HUDEP-2 (cell line): ENCODE measurements at regions not wholly inside any gene's neighbourhood (a gene's known extent, or its start where the extent isn't known, plus 50 kb on each side); places are given as distances from the start of the nearest gene placed in this dataset.
"Not testable (repeated sequence)": the region's sequence is repeated elsewhere in the genome, so short reads cannot be mapped to it uniquely, and the experiment has no call there.

Experiments
- DNase-seq, 76 experiments: peaks; one replicate each; lab custom pipeline; 2025; ENCODE audit not compliant: unreplicated experiment in 76 of 76; lab: John Stamatoyannopoulos, UW

DNA sequence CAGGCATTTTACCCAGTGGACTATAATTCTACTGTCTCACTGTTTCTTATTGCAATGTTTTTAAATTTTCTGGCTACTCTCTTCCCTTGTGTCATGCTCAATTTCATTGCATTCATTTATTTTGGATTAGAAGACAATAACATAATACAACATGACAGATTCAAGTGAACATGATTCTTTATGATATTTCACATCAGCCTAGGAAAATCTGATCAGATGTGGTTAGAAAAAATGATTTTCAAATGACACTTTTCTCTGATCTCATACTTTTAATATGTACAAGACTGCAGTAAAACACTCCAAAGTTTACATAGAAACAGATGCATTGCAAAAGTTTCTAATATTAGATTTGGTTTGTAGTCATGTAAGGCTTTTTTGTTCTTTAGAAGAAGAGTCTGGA, 586.0 kb downstream of the ACTRT1 start:
- no peak for DNase-seq

GRCh38 chrX:127459790-127460189, 592.4 kb downstream of the ACTRT1 start:
- peak in 1 of 76 experiments; percentile 0 for DNase-seq

GRCh38 chrX:127457161-127457560, 595.0 kb downstream of the ACTRT1 start:
- DNase-seq: no peak

DNA sequence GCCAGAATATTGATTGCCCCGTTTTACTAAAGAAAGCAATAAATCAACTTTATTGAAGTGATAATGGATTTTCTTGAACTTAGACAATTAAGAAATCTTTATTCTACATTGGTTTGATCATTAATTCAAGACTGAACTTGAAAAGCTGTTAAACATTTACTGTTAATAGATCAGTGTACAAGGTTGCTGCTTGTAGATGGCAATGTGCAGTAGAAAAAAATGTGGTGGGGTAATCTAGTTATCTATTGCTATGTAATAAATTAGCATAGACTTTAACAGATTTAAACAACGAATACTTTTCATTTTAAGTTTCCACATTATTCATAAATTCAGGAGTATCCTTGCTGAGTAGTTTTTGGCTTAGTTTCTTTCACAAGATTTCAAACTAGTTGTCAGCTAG, 612.5 kb downstream of the ACTRT1 start:
- DNase-seq: no peak

- DNase-seq: no peak
These were observed 586.4 kb downstream of the PRR32 start for GRCh38 chrX:127405946-127406345.

DNA sequence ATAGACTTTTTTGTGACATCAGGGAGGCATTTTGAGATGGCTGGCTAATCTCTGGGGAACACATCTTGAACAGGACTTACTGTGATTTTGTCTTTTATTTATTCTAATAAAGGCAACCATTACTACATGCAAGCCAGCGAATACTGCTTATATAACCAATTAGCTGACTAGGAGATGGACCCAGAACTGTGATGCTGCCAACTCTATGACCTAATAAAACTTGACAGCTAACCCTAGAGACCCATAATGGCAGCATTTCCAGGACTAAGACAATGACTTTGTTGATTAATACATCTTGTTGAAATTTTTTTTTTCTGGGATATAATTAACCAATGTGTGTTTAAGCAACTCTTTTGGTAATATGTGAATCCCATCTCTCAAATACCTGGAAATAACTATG, 584.6 kb downstream of the PRR32 start:
- no peak for DNase-seq

DNA sequence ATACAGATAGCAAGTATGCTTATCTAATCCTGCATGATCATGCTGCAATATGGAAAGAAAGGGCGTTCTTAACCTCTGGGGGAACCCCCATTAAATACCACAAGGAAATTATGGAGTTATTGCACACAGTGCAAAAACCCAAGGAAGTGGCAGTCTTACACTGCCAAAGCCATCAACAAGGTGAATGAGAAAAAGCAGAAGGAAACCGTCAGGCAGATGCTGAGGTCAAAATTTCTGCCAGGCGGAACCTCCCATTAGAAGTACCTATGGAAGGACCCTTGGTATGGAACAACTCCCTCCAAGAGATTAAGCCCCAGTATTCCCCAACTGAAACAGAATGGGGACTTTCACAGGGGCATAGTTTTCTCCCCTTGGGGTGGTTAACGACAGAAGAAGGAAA, 580.7 kb downstream of the PRR32 start:
- not testable (repeated sequence) for DNase-seq

DNA sequence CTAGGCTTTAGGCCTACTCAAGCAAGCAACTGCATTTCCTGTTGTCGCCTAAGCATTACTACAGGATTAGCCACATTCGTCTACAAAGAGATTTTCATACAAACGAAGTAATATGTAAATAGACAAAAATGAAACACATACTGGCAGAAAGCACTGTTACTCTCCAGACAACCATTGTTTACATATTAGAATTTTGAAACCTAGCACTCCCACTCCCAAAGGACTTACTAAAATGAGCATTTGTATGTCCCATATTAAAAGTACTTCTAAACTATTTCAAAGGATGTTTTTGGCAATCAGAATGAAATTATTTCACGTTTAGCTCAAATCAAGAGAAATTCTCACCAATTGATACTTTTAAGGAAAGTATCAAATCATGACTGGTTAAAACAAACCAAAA, 570.8 kb downstream of the PRR32 start:
- no peak for DNase-seq

DNA sequence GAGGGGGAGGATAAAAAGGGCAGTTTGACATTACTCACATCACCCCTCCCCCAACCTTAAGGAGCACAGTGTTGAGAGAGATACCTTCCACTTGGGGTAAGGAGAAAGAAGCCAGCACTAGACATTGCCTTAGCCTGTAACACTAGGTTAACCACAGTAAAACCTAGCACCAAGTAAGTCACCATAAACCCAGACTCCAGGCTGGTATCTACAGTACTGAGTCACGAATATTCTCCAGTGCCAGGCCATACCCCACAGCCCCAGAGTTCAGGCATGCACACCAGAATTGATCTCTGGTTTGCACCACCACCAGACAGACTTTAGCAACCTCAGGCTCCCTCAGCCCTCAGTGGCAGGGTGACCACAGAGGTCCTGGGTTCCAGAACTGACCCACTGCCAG, 570.4 kb downstream of the PRR32 start:
- no peak for DNase-seq
